CD14-positive monocyte (primary cell): ENCODE measurements at regions not wholly inside any gene's neighbourhood (a gene's known extent, or its start where the extent isn't known, plus 50 kb on each side); places are given as distances from the start of the nearest gene placed in this dataset.

Source experiments
- DNase-seq, 3 donors: peaks; one replicate each; pipeline ENCODE4 v3.0.0-alpha.2; 2011 to 2022
- H2AFZ ChIP-seq: 2 replicates; pipeline ENCODE4 v1.6.0; 2012; ENCODE audit warnings: mild to moderate bottlenecking, low read depth, low read length, inconsistent platforms; ENCODE audit not compliant: insufficient read depth, poor library complexity, severe bottlenecking
- H3K27ac ChIP-seq, 2 donors: 1 replicate in 1 of 2; 2 replicates in 1 of 2; pipeline ENCODE4 v1.5.1; 2012 to 2013; ENCODE audit warnings: low read length in 2 of 2, control low read depth in 1 of 2, inconsistent platforms in 1 of 2, low read depth in 1 of 2, mild to moderate bottlenecking in 1 of 2
- H3K27me3 ChIP-seq, 2 donors: one replicate each; pipeline versions ENCODE4 v1.6.0 to v1.6.1; 2011 to 2013; ENCODE audit warnings: low read length in 2 of 2; ENCODE audit not compliant: control insufficient read depth in 2 of 2, insufficient read depth in 2 of 2
- H3K36me3 ChIP-seq, 2 donors: replicated peaks in 1 of 2; 1 replicate in 1 of 2; 2 replicates in 1 of 2; pipeline versions ENCODE4 v1.5.1 to v1.6.1; 2012 to 2013; ENCODE audit warnings: low read length in 2 of 2, control low read depth in 1 of 2, inconsistent platforms in 1 of 2, mild to moderate bottlenecking in 1 of 2; ENCODE audit not compliant: insufficient read depth in 2 of 2, control insufficient read depth in 1 of 2
- H3K4me1 ChIP-seq, 2 donors: 1 replicate in 1 of 2; 2 replicates in 1 of 2; pipeline versions ENCODE4 v1.5.1 to v1.6.1; 2012 to 2013; ENCODE audit warnings: low read length in 2 of 2, control low read depth in 1 of 2, inconsistent platforms in 1 of 2, mild to moderate bottlenecking in 1 of 2, moderate library complexity in 1 of 2; ENCODE audit not compliant: insufficient read depth in 2 of 2, control insufficient read depth in 1 of 2
- H3K4me2 ChIP-seq: replicated peaks from 2 replicates; pipeline ENCODE3; 2012; ENCODE audit warnings: low read length, moderate library complexity, mild to moderate bottlenecking; ENCODE audit not compliant: poor library complexity, severe bottlenecking; ENCODE audit errors: extremely low read depth
- H3K4me3 ChIP-seq, 3 experiments: fragments of 200-600 bp in 1 of 3; sonication (generic) in 1 of 3; replicated peaks in 1 of 3; 1 replicate in 2 of 3; 2 replicates in 1 of 3; pipeline ENCODE4 v1.5.1; 2011 to 2013; ENCODE audit warnings: low read length in 3 of 3, mild to moderate bottlenecking in 3 of 3, control low read depth in 2 of 3, low read depth in 2 of 3, inconsistent platforms in 1 of 3, moderate library complexity in 1 of 3
- H3K79me2 ChIP-seq: 2 replicates; pipeline ENCODE4 v1.6.0; 2012; ENCODE audit warnings: mild to moderate bottlenecking, control low read depth, inconsistent platforms, low read length, moderate library complexity; ENCODE audit not compliant: insufficient read depth
- H3K9ac ChIP-seq: 2 replicates; pipeline ENCODE4 v1.6.0; 2017; ENCODE audit warnings: low read length, mild to moderate bottlenecking; ENCODE audit not compliant: insufficient read depth, poor library complexity, severe bottlenecking
- H3K9me3 ChIP-seq, 2 donors: replicated peaks in 1 of 2; 1 replicate in 1 of 2; 2 replicates in 1 of 2; pipeline versions ENCODE4 v1.5.1 to v1.6.1; 2012 to 2013; ENCODE audit warnings: low read length in 2 of 2, control low read depth in 1 of 2; ENCODE audit not compliant: control insufficient read depth in 1 of 2, insufficient read depth in 1 of 2
- H4K20me1 ChIP-seq: 2 replicates; pipeline ENCODE4 v1.6.0; 2012; ENCODE audit warnings: mild to moderate bottlenecking, low read length, control low read depth, moderate library complexity; ENCODE audit not compliant: insufficient read depth
- H3K27ac Mint-ChIP-seq, 7 donors: one replicate each; pipeline ENCODE4 v1.8.0; 2020; ENCODE audit warnings: mild to moderate bottlenecking in 7 of 7, mixed read lengths in 7 of 7, moderate library complexity in 6 of 7, inconsistent platforms in 2 of 7
- H3K27me3 Mint-ChIP-seq, 3 donors: one replicate each; pipeline ENCODE4 v1.8.0; 2021 to 2022; ENCODE audit warnings: low read depth in 3 of 3, mild to moderate bottlenecking in 3 of 3, mixed read lengths in 3 of 3, moderate library complexity in 3 of 3, inconsistent platforms in 1 of 3
- H3K36me3 Mint-ChIP-seq, 2 donors: one replicate each; pipeline ENCODE4 v1.8.0; 2020; ENCODE audit warnings: mixed read lengths in 2 of 2, inconsistent platforms in 1 of 2, mild to moderate bottlenecking in 1 of 2
- H3K4me1 Mint-ChIP-seq: one replicate; pipeline ENCODE4 v1.8.0; 2020; ENCODE audit warnings: mild to moderate bottlenecking, mixed read lengths
- H3K4me3 Mint-ChIP-seq, 2 donors: one replicate each; pipeline ENCODE4 v1.8.0; 2020; ENCODE audit warnings: mild to moderate bottlenecking in 2 of 2, mixed read lengths in 2 of 2, moderate library complexity in 1 of 2
- H3K9me3 Mint-ChIP-seq, 7 donors: one replicate each; pipeline ENCODE4 v1.8.0; 2020 to 2022; ENCODE audit warnings: mixed read lengths in 7 of 7, mild to moderate bottlenecking in 6 of 7, moderate library complexity in 6 of 7, inconsistent platforms in 2 of 7
- CTCF ChIP-seq: fragments of 200-600 bp; IDR thresholded peaks from one replicate; pipeline ENCODE4 v1.8.0; 2022; ENCODE audit warnings: antibody characterized with exemption, mild to moderate bottlenecking
- WGBS: methylation state at CpG from one replicate; pipeline ENCODE4 v1.1.5; 2013; ENCODE audit warnings: missing lambda C conversion rate; ENCODE audit not compliant: insufficient coverage; 5-methylcytosine and 5-hydroxymethylcytosine counted together
- intact Hi-C, 2 donors: fragments of 100-400 bp; cut with micrococcal nuclease; formaldehyde crosslinking; loops; one replicate each; pipeline versions ENCODE4 v1.15.0 to v1.15.1; 2023

GRCh38 chr1:185627761-185628501 is 106.3 kb upstream of the HMCN1 start:
- no CpG with 5 or more reads among the region's 2 CpGs for WGBS

GRCh38 chr1:185627171-185627570 is 107.0 kb upstream of the HMCN1 start:
- Mint-ChIP-seq H3K4me3 (no peak overlapping the region), H3K27me3 (peaks cover 0 to 1% (median 0%) of the 10 kb centered on the region in 3 donors), H3K4me1 (peaks cover 7% of the 10 kb centered on the region), H3K27ac (peak overlapping the region in 2 of 7 donors; percentile 38 to 65), H3K9me3 (peaks cover 0 to 3% (median 2%) of the 10 kb centered on the region in 7 donors), H3K36me3 (no peaks in the 10 kb centered on the region)
- no CpG with 5 or more reads among the region's 3 CpGs for WGBS
- Histone ChIP-seq H3K9ac (no peak overlapping the region), H3K9me3 (no peaks in the 10 kb centered on the region), H4K20me1 (no peaks in the 10 kb centered on the region), H3K79me2 (no peaks in the 10 kb centered on the region), H3K36me3 (no peaks in the 10 kb centered on the region), H3K27me3 (no peaks in the 10 kb centered on the region), H3K27ac (no peak overlapping the region), H2AFZ (no peak overlapping the region), H3K4me1 (peaks cover 3 to 7% of the 10 kb centered on the region in 2 donors), H3K4me2 (no peak overlapping the region), H3K4me3 (no peak overlapping the region)
- intact Hi-C loops: no loop called here
- DNase-seq: no peak
- TF ChIP-seq CTCF: no peak

More at GRCh38 chr1:185627761-185628501, 106.3 kb upstream of the HMCN1 start:
- no peaks in the 10 kb centered on the region for H3K27me3 ChIP-seq
- no peak overlapping the region for H3K4me2 ChIP-seq
- no peak overlapping the region for H2AFZ ChIP-seq
- H3K9me3 ChIP-seq: no peaks in the 10 kb centered on the region
- no peaks in the 10 kb centered on the region for H3K79me2 ChIP-seq
- no peaks in the 10 kb centered on the region for H4K20me1 ChIP-seq
- H3K36me3 Mint-ChIP-seq: no peaks in the 10 kb centered on the region
- no peak overlapping the region for H3K27ac ChIP-seq
- intact Hi-C loops: no loop called here
- H3K9ac ChIP-seq: no peak overlapping the region
- no peak overlapping the region for H3K4me3 ChIP-seq
- peaks cover 10 to 15% of the 10 kb centered on the region in 2 donors for H3K4me1 ChIP-seq
- H3K27ac Mint-ChIP-seq: peak overlapping the region in 1 of 7 donors; percentile 31
- no peak overlapping the region for H3K4me3 Mint-ChIP-seq
- TF ChIP-seq CTCF: no peak
- peaks cover 0 to 1% (median 0%) of the 10 kb centered on the region in 3 donors for H3K27me3 Mint-ChIP-seq
- peaks cover 0 to 3% (median 2%) of the 10 kb centered on the region in 7 donors for H3K9me3 Mint-ChIP-seq
- peaks cover 15% of the 10 kb centered on the region for H3K4me1 Mint-ChIP-seq
- no peaks in the 10 kb centered on the region for H3K36me3 ChIP-seq
- DNase-seq: no peak
